SK-N-SH treated with all-trans-retinoic acid at 6 μM for 48 hours (cell line): ENCODE measurements at regions not wholly inside any gene's neighbourhood (a gene's known extent, or its start where the extent isn't known, plus 50 kb on each side); places are given as distances from the start of the nearest gene placed in this dataset.
A peak's percentile ranks its signal among the peaks of the same experiment; 100 is the strongest.

Experiments used
- ATAC-seq: fragments of 200-7000 bp; cut with Tn5 transposase; 3 replicates; pipeline ENCODE4 v1.9.1; 2020; ENCODE audit warnings: mild to moderate bottlenecking, moderate library complexity
- ARNTL ChIP-seq: fragments of 450-650 bp; formaldehyde crosslinking; IDR thresholded peaks from 2 replicates; pipeline ENCODE4 v1.5.0; 2020; ENCODE audit warnings: low read depth, mild to moderate bottlenecking, moderate library complexity, borderline replicate concordance
- BACH2 ChIP-seq: fragments of 250-450 bp; sonication (Bioruptor Pico); IDR thresholded peaks from 2 replicates; pipeline ENCODE4 v1.9.0; 2021; ENCODE audit warnings: mild to moderate bottlenecking, borderline replicate concordance
- CSDC2 ChIP-seq: fragments of 250-450 bp; sonication (Bioruptor Pico); IDR thresholded peaks from 2 replicates; pipeline ENCODE4 v1.5.0; 2020; ENCODE audit warnings: mild to moderate bottlenecking, moderate library complexity
- CSRNP3 ChIP-seq: fragments of 250-450 bp; sonication (Bioruptor Pico); IDR thresholded peaks from 2 replicates; pipeline ENCODE4 v1.5.1; 2021; ENCODE audit warnings: mild to moderate bottlenecking, moderate library complexity
- ESRRG ChIP-seq: fragments of 250-450 bp; sonication (Bioruptor Pico); IDR thresholded peaks from 2 replicates; pipeline ENCODE4 v1.6.1; 2021; ENCODE audit warnings: mild to moderate bottlenecking
- GLIS3 ChIP-seq: fragments of 250-450 bp; sonication (Bioruptor Pico); IDR thresholded peaks from 2 replicates; pipeline ENCODE4 v1.5.0; 2020; ENCODE audit warnings: mild to moderate bottlenecking, moderate library complexity
- ISL1 ChIP-seq: fragments of 250-450 bp; sonication (Bioruptor Pico); IDR thresholded peaks from 2 replicates; pipeline ENCODE4 v2.1.2; 2022; ENCODE audit warnings: mild to moderate bottlenecking, moderate library complexity
- OSR1 ChIP-seq: fragments of 250-450 bp; sonication (Bioruptor Pico); IDR thresholded peaks from 2 replicates; pipeline ENCODE4 v1.8.0; 2022; ENCODE audit warnings: moderate library complexity, mild to moderate bottlenecking, inconsistent platforms
- PATZ1 ChIP-seq: fragments of 250-450 bp; sonication (Bioruptor Pico); IDR thresholded peaks from 2 replicates; pipeline ENCODE4 v1.8.0; 2020; ENCODE audit warnings: mild to moderate bottlenecking, moderate library complexity, borderline replicate concordance
- POU6F1 ChIP-seq: fragments of 250-450 bp; sonication (Bioruptor Pico); IDR thresholded peaks from 2 replicates; pipeline ENCODE4 v1.8.0; 2021; ENCODE audit warnings: low read depth, mild to moderate bottlenecking, moderate library complexity, borderline replicate concordance
- PPARA ChIP-seq: fragments of 250-450 bp; sonication (Bioruptor Pico); IDR thresholded peaks from 2 replicates; pipeline ENCODE4 v1.5.0; 2020; ENCODE audit warnings: mild to moderate bottlenecking, borderline replicate concordance
- RARB ChIP-seq: fragments of 250-450 bp; sonication (Bioruptor Pico); IDR thresholded peaks from 2 replicates; pipeline ENCODE4 v1.8.0; 2021; ENCODE audit warnings: mild to moderate bottlenecking, moderate library complexity
- SNAI2 ChIP-seq: fragments of 250-450 bp; sonication (Bioruptor Pico); IDR thresholded peaks from 2 replicates; pipeline ENCODE4 v1.5.0; 2020; ENCODE audit warnings: mild to moderate bottlenecking, moderate library complexity
- TCF4 ChIP-seq: fragments of 250-450 bp; sonication (Bioruptor Pico); IDR thresholded peaks from 2 replicates; pipeline ENCODE4 v1.8.0; 2021; ENCODE audit warnings: mild to moderate bottlenecking, moderate library complexity, borderline replicate concordance
- TOX ChIP-seq: fragments of 250-450 bp; sonication (Bioruptor Pico); IDR thresholded peaks from 2 replicates; pipeline ENCODE4 v1.8.0; 2021; ENCODE audit warnings: mild to moderate bottlenecking, moderate library complexity, borderline replicate concordance
- TSHZ2 ChIP-seq: fragments of 250-450 bp; sonication (Bioruptor Pico); IDR thresholded peaks from 2 replicates; pipeline ENCODE4 v1.5.0; 2020; ENCODE audit warnings: mild to moderate bottlenecking, moderate library complexity
- ZC3H10 ChIP-seq: fragments of 250-450 bp; sonication (Bioruptor Pico); IDR thresholded peaks from 2 replicates; pipeline ENCODE4 v1.5.1; 2021; ENCODE audit warnings: mild to moderate bottlenecking, moderate library complexity
- ZFP30 ChIP-seq: fragments of 450-650 bp; formaldehyde crosslinking; IDR thresholded peaks from 2 replicates; pipeline ENCODE4 v1.5.0; 2022; ENCODE audit warnings: mild to moderate bottlenecking, moderate library complexity
- ZNF565 ChIP-seq: fragments of 450-650 bp; formaldehyde crosslinking; conservative IDR thresholded peaks from 2 replicates; pipeline ENCODE4 v1.5.0; 2020; ENCODE audit warnings: low read depth, mild to moderate bottlenecking, moderate library complexity
- ZNF70 ChIP-seq: fragments of 450-650 bp; formaldehyde crosslinking; IDR thresholded peaks from 2 replicates; pipeline ENCODE4 v1.5.0; 2020; ENCODE audit warnings: mild to moderate bottlenecking, moderate library complexity

GRCh38 chr4:180655886-180656285 lies 1587.3 kb upstream of the TENM3 start:
- ATAC-seq = no peak
- TF ChIP-seq CSRNP3 (CRISPR knock-in tag) = no peak
- no peak for TF ChIP-seq ARNTL (CRISPR knock-in tag)
- no peak for TF ChIP-seq TCF4 (CRISPR knock-in tag)
- TF ChIP-seq CSDC2 = no peak
- TF ChIP-seq ISL1 (CRISPR knock-in tag) = no peak
- no peak for TF ChIP-seq GLIS3 (CRISPR knock-in tag)
- no peak for TF ChIP-seq ESRRG (CRISPR knock-in tag)
- TF ChIP-seq ZNF70 (CRISPR knock-in tag) = no peak
- TF ChIP-seq OSR1 (CRISPR knock-in tag) = no peak
- TF ChIP-seq ZC3H10 (CRISPR knock-in tag) = no peak
- no peak for TF ChIP-seq SNAI2 (CRISPR knock-in tag)
- no peak for TF ChIP-seq PATZ1 (CRISPR knock-in tag)
- TF ChIP-seq ZFP30 (CRISPR knock-in tag) = no peak

- no peak for ATAC-seq
- TF ChIP-seq ZNF565 (CRISPR knock-in tag) (no peak), ZC3H10 (CRISPR knock-in tag) (no peak), BACH2 (no peak), RARB (CRISPR knock-in tag) (no peak), TSHZ2 (CRISPR knock-in tag) (no peak), SNAI2 (CRISPR knock-in tag) (no peak), PPARA (no peak), CSRNP3 (CRISPR knock-in tag) (no peak)
These were observed 1585.3 kb upstream of the TENM3 start for GRCh38 chr4:180657881-180658280.

- ATAC-seq = peak; percentile 93
- TF ChIP-seq TCF4 (CRISPR knock-in tag) = no peak
- no peak for TF ChIP-seq ZC3H10 (CRISPR knock-in tag)
- TF ChIP-seq TOX = no peak
These were observed 1578.3 kb upstream of the TENM3 start for GRCh38 chr4:180664766-180665368.

- no peak for ATAC-seq
- no peak for TF ChIP-seq POU6F1 (CRISPR knock-in tag)
- TF ChIP-seq ZNF565 (CRISPR knock-in tag) = no peak
- TF ChIP-seq ZNF70 (CRISPR knock-in tag) = no peak
- no peak for TF ChIP-seq SNAI2 (CRISPR knock-in tag)
- TF ChIP-seq RARB (CRISPR knock-in tag) = no peak
- no peak for TF ChIP-seq PATZ1 (CRISPR knock-in tag)
- TF ChIP-seq CSRNP3 (CRISPR knock-in tag) = no peak
- no peak for TF ChIP-seq PPARA
These were observed 1577.7 kb upstream of the TENM3 start for GRCh38 chr4:180665481-180665880.
